Cardiac muscle cell (in vitro differentiated cells and primary cell): ENCODE measurements at regions not wholly inside any gene's neighbourhood (a gene's known extent, or its start where the extent isn't known, plus 50 kb on each side); places are given as distances from the start of the nearest gene placed in this dataset.
"Not testable (repeated sequence)": the region's sequence is repeated elsewhere in the genome, so short reads cannot be mapped to it uniquely, and the experiment has no call there.

Experiments used
- DNase-seq, 2 donors: peaks; one replicate each; pipeline versions ENCODE4 v3.0.0 to v3.0.0-alpha.2; 2010 to 2017; ENCODE audit warnings: low read depth in 1 of 2, low spot score in 1 of 2
- H3K27ac ChIP-seq: fragments of 200-600 bp; sonication (generic); 2 replicates; pipeline ENCODE4 v1.5.1; 2016
- H3K27me3 ChIP-seq: fragments of 200-600 bp; sonication (generic); 2 replicates; pipeline ENCODE4 v1.6.0; 2016; ENCODE audit warnings: control low read depth
- H3K36me3 ChIP-seq: fragments of 200-600 bp; sonication (generic); 2 replicates; pipeline ENCODE4 v1.5.1; 2016; ENCODE audit warnings: control low read depth
- H3K4me1 ChIP-seq: fragments of 200-600 bp; sonication (generic); 2 replicates; pipeline ENCODE4 v1.8.1; 2017; ENCODE audit warnings: low read depth, mild to moderate bottlenecking, mixed run types
- H3K4me3 ChIP-seq: fragments of 200-600 bp; sonication (generic); 2 replicates; pipeline ENCODE4 v1.5.1; 2016; ENCODE audit warnings: mild to moderate bottlenecking
- H3K9me3 ChIP-seq: fragments of 200-600 bp; sonication (generic); 2 replicates; pipeline ENCODE4 v1.5.1; 2017; ENCODE audit warnings: low read depth, mild to moderate bottlenecking, control low read depth
- CTCF ChIP-seq: IDR thresholded peaks from 2 replicates; pipeline ENCODE4 v1.5.1; 2012; ENCODE audit warnings: low read depth, mild to moderate bottlenecking, low read length

DNA sequence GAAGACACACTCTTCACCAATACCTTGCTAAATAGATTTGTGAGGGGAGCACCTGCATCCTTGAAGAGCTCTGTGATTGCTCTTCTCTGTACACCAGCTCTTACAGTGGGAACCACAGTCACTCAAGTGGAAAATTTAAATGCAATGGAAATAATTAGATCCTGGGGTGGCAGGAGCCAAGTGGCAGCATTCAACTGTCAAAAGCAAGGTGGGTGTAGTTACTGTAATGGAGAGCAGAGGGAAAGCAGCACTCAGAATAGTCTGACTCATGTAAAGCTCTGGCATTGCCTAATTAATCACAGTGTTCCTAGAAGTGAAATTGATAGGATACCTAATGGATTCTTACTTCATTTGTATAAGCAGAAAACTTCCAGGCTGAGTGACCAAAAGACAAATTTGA, 245.8 kb downstream of the KCNE4 start:
- no peak for DNase-seq
- Histone ChIP-seq H3K27me3 (no peaks in the 10 kb centered on the region), H3K4me3 (no peak overlapping the region), H3K36me3 (no peaks in the 10 kb centered on the region), H3K27ac (no peak overlapping the region), H3K9me3 (no peaks in the 10 kb centered on the region), H3K4me1 (no peaks in the 10 kb centered on the region)
- no peak for TF ChIP-seq CTCF

- H3K27me3 ChIP-seq, H3K4me3 ChIP-seq, H3K4me1 ChIP-seq, H3K36me3 ChIP-seq, DNase-seq, H3K9me3 ChIP-seq, H3K27ac ChIP-seq: not testable (repeated sequence)
Observed at GRCh38 chr2:223298329-223298728, 246.3 kb downstream of the KCNE4 start.

- DNase-seq, result no peak
- H3K27ac ChIP-seq, result no peak overlapping the region
Observed at GRCh38 chr2:223300326-223300725, 248.3 kb downstream of the KCNE4 start.

GRCh38 chr2:223306371-223306770, 254.4 kb downstream of the KCNE4 start:
- Histone ChIP-seq H3K27ac (no peak overlapping the region), H3K4me1 (no peaks in the 10 kb centered on the region), H3K27me3 (no peaks in the 10 kb centered on the region), H3K9me3 (no peaks in the 10 kb centered on the region), H3K4me3 (no peak overlapping the region), H3K36me3 (no peaks in the 10 kb centered on the region)
- DNase-seq, result peak; percentile 8 to 60
- TF ChIP-seq CTCF, result peak; percentile 68

More at GRCh38 chr2:223300326-223300725, 248.3 kb downstream of the KCNE4 start:
- TF ChIP-seq CTCF, result no peak
- no peaks in the 10 kb centered on the region for H3K27me3 ChIP-seq
- H3K4me1 ChIP-seq, result no peaks in the 10 kb centered on the region
- H3K4me3 ChIP-seq, result no peak overlapping the region
- no peaks in the 10 kb centered on the region for H3K9me3 ChIP-seq
- H3K36me3 ChIP-seq, result no peaks in the 10 kb centered on the region

DNA sequence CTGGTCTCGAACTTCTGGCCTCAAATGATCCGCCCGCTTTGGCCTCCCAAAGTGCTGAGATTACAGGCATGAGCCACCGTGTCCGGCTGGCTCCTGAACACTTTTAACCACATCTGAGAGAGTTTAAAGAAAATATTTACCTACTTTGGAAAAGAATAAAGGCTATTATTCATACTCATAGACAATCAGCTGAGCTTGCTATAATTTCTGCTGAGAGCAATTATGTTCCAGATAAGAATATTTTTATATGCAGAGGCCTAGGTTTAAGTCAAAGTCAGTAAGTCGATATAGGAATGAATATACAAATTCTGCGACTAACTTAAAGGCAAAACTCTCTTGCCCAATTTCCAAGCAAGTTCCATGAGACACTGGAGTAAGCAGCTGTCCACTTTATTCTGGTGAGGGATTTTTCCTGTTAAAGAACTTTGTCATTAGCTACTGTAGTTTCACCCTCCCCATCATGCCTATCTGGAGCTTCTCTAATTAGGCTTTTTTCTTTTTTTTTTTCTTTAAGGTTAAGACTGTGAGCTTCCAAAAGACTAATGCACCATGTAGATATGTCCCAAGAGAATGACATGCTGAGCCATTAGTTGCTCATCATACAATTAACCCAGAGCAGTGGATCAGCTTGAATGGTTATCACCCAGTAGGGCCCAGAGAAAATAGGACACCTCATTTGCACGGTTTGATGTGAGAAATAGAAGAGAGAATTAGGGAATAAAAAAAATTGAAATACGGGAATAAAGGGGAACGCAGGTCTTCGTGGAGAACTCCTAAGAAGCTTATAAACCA, 260.1 kb downstream of the KCNE4 start:
- no peak for TF ChIP-seq CTCF
- no peak for DNase-seq
- H3K4me3 ChIP-seq, result no peak overlapping the region
- H3K9me3 ChIP-seq, result no peaks in the 10 kb centered on the region
- no peaks in the 10 kb centered on the region for H3K27me3 ChIP-seq
- no peaks in the 10 kb centered on the region for H3K4me1 ChIP-seq
- no peak overlapping the region for H3K27ac ChIP-seq
- no peaks in the 10 kb centered on the region for H3K36me3 ChIP-seq

DNA sequence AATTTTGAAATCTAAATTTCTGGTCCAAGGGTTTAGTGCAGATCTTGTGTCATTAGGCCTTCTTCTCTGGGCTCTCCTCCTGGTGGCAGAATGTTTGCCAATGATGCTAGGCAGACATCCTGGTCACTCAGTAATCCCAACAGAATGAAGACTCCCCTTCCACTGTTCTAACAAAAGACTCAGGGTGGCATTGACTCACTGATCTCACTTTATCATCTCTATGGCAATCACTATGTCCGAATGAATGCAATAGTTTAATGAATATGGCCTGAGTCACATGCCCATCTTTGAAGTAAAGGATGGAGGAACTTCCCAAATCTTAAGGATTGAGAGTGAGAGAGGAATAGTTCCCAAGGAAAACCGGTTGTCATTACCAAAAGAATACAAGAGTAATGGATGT, 261.1 kb downstream of the KCNE4 start:
- no peak for DNase-seq
- Histone ChIP-seq H3K4me3 (no peak overlapping the region), H3K4me1 (no peaks in the 10 kb centered on the region)

More for the DNA sequence above, 261.1 kb downstream of the KCNE4 start:
- Histone ChIP-seq H3K9me3 (no peaks in the 10 kb centered on the region), H3K27ac (no peak overlapping the region), H3K27me3 (no peaks in the 10 kb centered on the region), H3K36me3 (no peaks in the 10 kb centered on the region)
- TF ChIP-seq CTCF, result no peak
